ENCODE measurements at regions not wholly inside any gene's neighbourhood (a gene's known extent, or its start where the extent isn't known, plus 50 kb on each side); places are given as distances from the start of the nearest gene placed in this dataset.
"Not testable (repeated sequence)": the region's sequence is repeated elsewhere in the genome, so short reads cannot be mapped to it uniquely, and the experiment has no call there.

GRCh38 chr7:112592565-112593263 is 111.9 kb downstream of the LSMEM1 start (continued):
- TF ChIP-seq TEAD4 (IDR thresholded peaks at IDR 0.05; ENCODE audit: low read length) (peak; percentile 83), ARID1B (IDR thresholded peaks at IDR 0.05) (peak; percentile 90), TCF3 (CRISPR knock-in tag; IDR thresholded peaks at IDR 0.05) (peak; percentile 65), ZNF134 (CRISPR knock-in tag; conservative IDR thresholded peaks at IDR 0.05) (peak; percentile 88), ZNF324 (CRISPR knock-in tag; IDR thresholded peaks at IDR 0.05) (0 out of 2 replicates have a peak, but pooled peaks have one; percentile 17), SMARCA4 (IDR thresholded peaks at IDR 0.05) (peak; percentile 80), ZNF584 (CRISPR knock-in tag; IDR thresholded peaks at IDR 0.05; ENCODE audit: low read depth) (0 out of 2 replicates have a peak, but pooled peaks have one; percentile 66), MNT (conservative IDR thresholded peaks at IDR 0.05) (peak in 1 of 2 experiments; percentile 37; a peak in 1 of 4 replicates), DPF2 (IDR thresholded peaks at IDR 0.05) (peak; percentile 65; the same call in 1 of the 2 replicates), EP300 (IDR thresholded peaks at IDR 0.05; ENCODE audit: low read length) (peak; percentile 65), ZNF766 (CRISPR knock-in tag; conservative IDR thresholded peaks at IDR 0.05) (peak; percentile 72; the same call in 1 of the 2 replicates), MECOM (CRISPR knock-in tag; IDR thresholded peaks at IDR 0.05) (peak; percentile 73; the same call in 1 of the 2 replicates), SOX6 (IDR thresholded peaks at IDR 0.05) (peak; percentile 65; the same call in 1 of the 2 replicates), ZBTB17 (CRISPR knock-in tag; IDR thresholded peaks at IDR 0.05) (0 out of 2 replicates have a peak, but pooled peaks have one; percentile 15), CHAMP1 (IDR thresholded peaks at IDR 0.05) (peak; percentile 36; the same call in 1 of the 2 replicates), FOXM1 (IDR thresholded peaks at IDR 0.05; ENCODE audit: low read depth) (peak; percentile 59; the same call in 1 of the 2 replicates), CBFA2T2 (conservative IDR thresholded peaks at IDR 0.05) (peak; percentile 65), GMEB1 (CRISPR knock-in tag; IDR thresholded peaks at IDR 0.05) (0 out of 2 replicates have a peak, but pooled peaks have one; percentile 16), CXXC5 (CRISPR knock-in tag; IDR thresholded peaks at IDR 0.05) (peak; percentile 47), ZBTB12 (CRISPR knock-in tag; IDR thresholded peaks at IDR 0.05) (peak; percentile 43; the same call in 1 of the 2 replicates), HMG20A (CRISPR knock-in tag; conservative IDR thresholded peaks at IDR 0.05) (peak; percentile 92), MTA1 (IDR thresholded peaks at IDR 0.05; ENCODE audit: borderline replicate concordance) (peak; percentile 42; the same call in 1 of the 2 replicates)
- TF ChIP-seq TEAD4 (CRISPR knock-in tag; IDR thresholded peaks at IDR 0.05; ENCODE audit: borderline replicate concordance); FOXM1 (CRISPR knock-in tag; IDR thresholded peaks at IDR 0.05; ENCODE audit: low read depth): not testable (repeated sequence)
